ENCODE measurements at regions not wholly inside any gene's neighbourhood (a gene's known extent, or its start where the extent isn't known, plus 50 kb on each side); places are given as distances from the start of the nearest gene placed in this dataset.

- no peak overlapping the region; the same call in 1 of the 2 replicates for H3K27ac ChIP-seq
- no peak for TF ChIP-seq ZFX (IDR thresholded peaks at IDR 0.05)
- TF ChIP-seq, protein P1, sequence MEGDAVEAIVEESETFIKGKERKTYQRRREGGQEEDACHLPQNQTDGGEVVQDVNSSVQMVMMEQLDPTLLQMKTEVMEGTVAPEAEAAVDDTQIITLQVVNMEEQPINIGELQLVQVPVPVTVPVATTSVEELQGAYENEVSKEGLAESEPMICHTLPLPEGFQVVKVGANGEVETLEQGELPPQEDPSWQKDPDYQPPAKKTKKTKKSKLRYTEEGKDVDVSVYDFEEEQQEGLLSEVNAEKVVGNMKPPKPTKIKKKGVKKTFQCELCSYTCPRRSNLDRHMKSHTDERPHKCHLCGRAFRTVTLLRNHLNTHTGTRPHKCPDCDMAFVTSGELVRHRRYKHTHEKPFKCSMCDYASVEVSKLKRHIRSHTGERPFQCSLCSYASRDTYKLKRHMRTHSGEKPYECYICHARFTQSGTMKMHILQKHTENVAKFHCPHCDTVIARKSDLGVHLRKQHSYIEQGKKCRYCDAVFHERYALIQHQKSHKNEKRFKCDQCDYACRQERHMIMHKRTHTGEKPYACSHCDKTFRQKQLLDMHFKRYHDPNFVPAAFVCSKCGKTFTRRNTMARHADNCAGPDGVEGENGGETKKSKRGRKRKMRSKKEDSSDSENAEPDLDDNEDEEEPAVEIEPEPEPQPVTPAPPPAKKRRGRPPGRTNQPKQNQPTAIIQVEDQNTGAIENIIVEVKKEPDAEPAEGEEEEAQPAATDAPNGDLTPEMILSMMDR (conservative IDR thresholded peaks at IDR 0.05) = no peak
These were observed 135.1 kb upstream of the ERCC6L2 start for GRCh38 chr9:95740217-95741004.

DNA sequence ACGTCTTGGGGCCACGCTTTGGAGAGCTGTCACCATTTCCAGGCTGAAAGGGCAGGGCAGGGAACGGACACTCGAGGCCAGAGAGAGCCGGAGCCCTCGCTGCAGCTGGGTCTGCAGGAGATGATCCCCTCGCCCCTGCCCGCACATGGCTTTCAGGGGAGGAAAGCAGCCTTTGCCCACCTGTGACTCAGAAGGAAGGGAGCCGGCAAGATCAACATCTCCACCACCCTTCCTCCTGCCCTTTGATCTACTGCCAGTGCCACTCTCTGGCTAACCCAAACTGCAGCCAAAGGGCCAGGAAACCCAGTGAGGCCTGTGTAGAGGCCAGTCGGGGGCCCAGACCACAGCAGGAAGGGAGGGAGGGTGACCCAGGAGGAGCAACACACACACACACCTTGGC, 137.1 kb upstream of the ERCC6L2 start:
- H3K27ac ChIP-seq = no peak overlapping the region; the same call in 1 of the 2 replicates
- TF ChIP-seq ZFX (IDR thresholded peaks at IDR 0.05) = no peak
- TF ChIP-seq, protein P1 (conservative IDR thresholded peaks at IDR 0.05) = no peak

- TF ChIP-seq, protein P1 (conservative IDR thresholded peaks at IDR 0.05) = no peak; the same call in 1 of the 2 replicates
- no peak for TF ChIP-seq ZFX (IDR thresholded peaks at IDR 0.05)
These were observed 138.5 kb upstream of the ERCC6L2 start for GRCh38 chr9:95736891-95737522.

GRCh38 chr9:95736370-95736769, 139.1 kb upstream of the ERCC6L2 start:
- TF ChIP-seq, protein P1 (conservative IDR thresholded peaks at IDR 0.05) = peak; percentile 78
- TF ChIP-seq ZFX (IDR thresholded peaks at IDR 0.05) = no peak
- peak overlapping the region; percentile 45 for H3K27ac ChIP-seq

More at GRCh38 chr9:95736891-95737522, 138.5 kb upstream of the ERCC6L2 start:
- peak overlapping the region; percentile 45 for H3K27ac ChIP-seq

DNA sequence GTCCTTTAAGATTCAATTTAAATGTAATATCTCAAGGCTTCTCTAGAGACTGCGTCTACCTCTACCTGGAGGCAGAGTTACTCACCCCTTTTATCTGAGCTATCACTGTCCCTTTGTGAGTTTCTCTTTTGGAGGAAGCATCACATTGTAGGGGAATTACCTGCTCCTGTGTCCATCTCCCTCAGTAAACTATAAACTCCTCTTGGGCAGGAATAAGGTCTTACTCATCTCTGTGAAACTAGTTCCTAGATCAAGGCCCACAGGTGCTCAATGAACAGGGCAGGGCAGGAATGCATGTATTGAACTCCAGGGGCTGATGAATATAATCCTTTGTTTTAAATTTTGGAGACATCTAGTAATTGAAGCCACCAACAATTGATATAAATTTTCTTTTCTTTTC, 139.8 kb upstream of the ERCC6L2 start:
- no peak overlapping the region; the same call in 1 of the 2 replicates for H3K27ac ChIP-seq
- no peak for TF ChIP-seq ZFX (IDR thresholded peaks at IDR 0.05)
- TF ChIP-seq, protein P1 (conservative IDR thresholded peaks at IDR 0.05) = no peak

- H3K27ac ChIP-seq = no peak overlapping the region
- TF ChIP-seq, protein P1 (conservative IDR thresholded peaks at IDR 0.05) = no peak
- TF ChIP-seq ZFX (IDR thresholded peaks at IDR 0.05) = no peak
These were observed 141.5 kb upstream of the ERCC6L2 start for GRCh38 chr9:95733741-95734666.

All from C4-2B (cell line).